IMR-90 (cell line): ENCODE measurements at regions not wholly inside any gene's neighbourhood (a gene's known extent, or its start where the extent isn't known, plus 50 kb on each side); places are given as distances from the start of the nearest gene placed in this dataset.

Source experiments
- ATAC-seq: fragments of 200-7000 bp; cut with Tn5 transposase; 2 replicates; pipeline ENCODE4 v1.9.1; 2020; ENCODE audit warnings: low read depth, mild to moderate bottlenecking, moderate library complexity
- BruUV-seq: library from RNA; stranded (reverse); fragments of 400-500 nt; replicated peaks from 2 replicates; lab custom pipeline; 2021; lab: Mats Ljungman, UMichigan
- CTCF ChIA-PET: fragments of 300-600 bp; formaldehyde crosslinking; extraction: SDS; loops from one replicate; lab custom pipeline; 2021; ENCODE audit warnings: antibody characterized with exemption; lab: Yijun Ruan, JAX
- POLR2A ChIA-PET: fragments of 300-600 bp; sonication (Branson Sonifier 250); formaldehyde crosslinking; loops from one replicate; lab custom pipeline; 2022; ENCODE audit warnings: antibody characterized with exemption; ENCODE audit not compliant: unreplicated experiment; lab: Charles Lee
- DNase-seq: peaks from one replicate; pipeline ENCODE4 v3.0.0; 2013
- H2AFZ ChIP-seq: replicated peaks from 2 replicates; pipeline ENCODE3; 2013; ENCODE audit warnings: low read length, mild to moderate bottlenecking; ENCODE audit not compliant: poor library complexity
- H2AK5ac ChIP-seq: 2 replicates; pipeline ENCODE4 v1.6.1; 2013; ENCODE audit warnings: low read depth, low read length, inconsistent platforms
- H2AK9ac ChIP-seq: replicated peaks from 2 replicates; pipeline ENCODE3; 2013; ENCODE audit warnings: mild to moderate bottlenecking, low read depth, low read length, moderate library complexity; ENCODE audit not compliant: poor library complexity
- H2BK120ac ChIP-seq: 2 replicates; pipeline ENCODE4 v1.6.1; 2013; ENCODE audit warnings: low read depth, low read length, inconsistent platforms
- H2BK15ac ChIP-seq: 3 replicates; pipeline ENCODE4 v1.6.1; 2013; ENCODE audit warnings: low read depth, low read length, inconsistent platforms
- H2BK20ac ChIP-seq: 2 replicates; pipeline ENCODE4 v1.6.1; 2013; ENCODE audit warnings: low read depth, mild to moderate bottlenecking, inconsistent platforms, low read length, moderate library complexity
- H2BK5ac ChIP-seq: 2 replicates; pipeline ENCODE4 v1.6.1; 2013; ENCODE audit warnings: mild to moderate bottlenecking, low read depth, low read length, inconsistent platforms; ENCODE audit not compliant: poor library complexity, severe bottlenecking
- H3K14ac ChIP-seq: replicated peaks from 2 replicates; pipeline ENCODE4 v1.6.1; 2013; ENCODE audit warnings: low read depth, low read length, inconsistent platforms
- H3K18ac ChIP-seq: 2 replicates; pipeline ENCODE4 v1.6.1; 2013; ENCODE audit warnings: low read depth, low read length, control low read depth
- H3K23ac ChIP-seq: 2 replicates; pipeline ENCODE4 v1.6.1; 2013; ENCODE audit warnings: low read depth, low read length, inconsistent platforms
- H3K27ac ChIP-seq: 2 replicates; pipeline ENCODE4 v1.5.1; 2013; ENCODE audit warnings: mild to moderate bottlenecking, control low read depth, low read length; ENCODE audit not compliant: insufficient read depth
- H3K27me3 ChIP-seq: 2 replicates; pipeline ENCODE4 v1.6.1; 2013; ENCODE audit warnings: low read length; ENCODE audit not compliant: control insufficient read depth, insufficient read depth
- H3K36me3 ChIP-seq: 2 replicates; pipeline ENCODE4 v1.6.1; 2013; ENCODE audit warnings: low read length, mixed read lengths; ENCODE audit not compliant: control insufficient read depth, insufficient read depth
- H3K4ac ChIP-seq: 2 replicates; pipeline ENCODE4 v1.6.1; 2013; ENCODE audit warnings: low read depth, low read length, inconsistent platforms
- H3K4me1 ChIP-seq: 2 replicates; pipeline ENCODE4 v1.6.1; 2013; ENCODE audit warnings: low read length, mixed read lengths; ENCODE audit not compliant: control insufficient read depth, insufficient read depth
- H3K4me2 ChIP-seq: 2 replicates; pipeline ENCODE4 v1.6.1; 2013; ENCODE audit warnings: low read depth, mild to moderate bottlenecking, control low read depth, low read length, moderate library complexity
- H3K4me3 ChIP-seq: 2 replicates; pipeline ENCODE4 v1.5.1; 2013; ENCODE audit warnings: low read depth, mild to moderate bottlenecking, control low read depth, low read length, moderate library complexity; ENCODE audit not compliant: insufficient read depth
- H3K56ac ChIP-seq: 2 replicates; pipeline ENCODE4 v1.6.1; 2013; ENCODE audit warnings: low read length, inconsistent platforms; ENCODE audit not compliant: insufficient read depth; ENCODE audit errors: extremely low read depth
- H3K79me1 ChIP-seq, 2 experiments: 2 replicates each; pipeline ENCODE4 v1.6.1; 2013; ENCODE audit warnings: low read length in 2 of 2, inconsistent platforms in 1 of 2, low read depth in 1 of 2
- H3K9ac ChIP-seq: 2 replicates; pipeline ENCODE4 v1.6.1; 2013; ENCODE audit warnings: low read depth, low read length, control low read depth
- H3K9me1 ChIP-seq: 2 replicates; pipeline ENCODE4 v1.6.1; 2013; ENCODE audit warnings: low read length, inconsistent platforms; ENCODE audit not compliant: insufficient read depth
- H3K9me3 ChIP-seq: 2 replicates; pipeline ENCODE4 v1.6.1; 2013; ENCODE audit warnings: low read length; ENCODE audit not compliant: control insufficient read depth, insufficient read depth
- H4K20me1 ChIP-seq: 2 replicates; pipeline ENCODE4 v1.6.1; 2013; ENCODE audit warnings: low read length, inconsistent platforms; ENCODE audit not compliant: insufficient read depth
- H4K5ac ChIP-seq: 2 replicates; pipeline ENCODE4 v1.6.1; 2013; ENCODE audit warnings: mild to moderate bottlenecking, low read depth, low read length, control low read depth
- H4K8ac ChIP-seq, 2 experiments: 2 replicates each; pipeline ENCODE4 v1.6.1; 2013; ENCODE audit warnings: low read depth in 2 of 2, low read length in 2 of 2, control low read depth in 1 of 2, inconsistent platforms in 1 of 2
- H4K91ac ChIP-seq: 2 replicates; pipeline ENCODE4 v1.6.1; 2013; ENCODE audit warnings: low read depth, low read length, inconsistent platforms; ENCODE audit not compliant: insufficient read depth
- BHLHE40 ChIP-seq: fragments of 150-350 bp; IDR thresholded peaks from 2 replicates; pipeline ENCODE4 v1.6.1; 2016; ENCODE audit warnings: mild to moderate bottlenecking, low read depth, low read length
- CEBPB ChIP-seq: IDR thresholded peaks from 2 replicates; pipeline ENCODE4 v1.6.1; 2012; ENCODE audit warnings: low read depth, low read length, improper control_type of control experiment
- CHD1 ChIP-seq: IDR thresholded peaks from 2 replicates; pipeline ENCODE4 v1.6.1; 2012; ENCODE audit warnings: low read depth, low read length, improper control_type of control experiment
- FOS ChIP-seq: fragments of 150-350 bp; IDR thresholded peaks from 2 replicates; pipeline ENCODE4 v1.6.1; 2016; ENCODE audit warnings: low read depth, low read length
- MAZ ChIP-seq: IDR thresholded peaks from 2 replicates; pipeline ENCODE4 v1.6.1; 2012; ENCODE audit warnings: low read depth, mild to moderate bottlenecking, low read length, improper control_type of control experiment, moderate library complexity, borderline replicate concordance
- NFE2L2 ChIP-seq: fragments of 150-350 bp; IDR thresholded peaks from 2 replicates; pipeline ENCODE4 v1.6.1; 2016; ENCODE audit warnings: low read depth, mild to moderate bottlenecking, low read length
- RAD21 ChIP-seq: IDR thresholded peaks from 2 replicates; pipeline ENCODE4 v1.6.1; 2012; ENCODE audit warnings: low read length, improper control_type of control experiment
- RFX5 ChIP-seq: IDR thresholded peaks from 2 replicates; pipeline ENCODE4 v1.8.0; 2012; ENCODE audit warnings: low read depth, mild to moderate bottlenecking, low read length, moderate library complexity
- WGBS, 2 experiments: methylation state at CpG; one replicate each; pipeline versions ENCODE4 v1.1.5 to v1.1.7; 2013; ENCODE audit warnings: missing lambda C conversion rate in 2 of 2; ENCODE audit not compliant: insufficient read length in 1 of 2; ENCODE audit errors: extremely low coverage in 2 of 2; 5-methylcytosine and 5-hydroxymethylcytosine counted together
- dilution Hi-C: fragments of 300-500 bp; cut with HindIII; formaldehyde crosslinking; loops from one replicate; pipeline ENCODE4 v1.14.3; 2018; ENCODE audit warnings: low sequenced_read_pairs; ENCODE audit not compliant: unreplicated experiment
- in situ Hi-C: fragments of 300-500 bp; cut with MboI; formaldehyde crosslinking; loops from 3 replicates; pipeline ENCODE4 v1.14.3; 2019; ENCODE audit warnings: low sequenced_read_pairs, inconsistent platforms, mixed read lengths
- intact Hi-C: fragments of 100-400 bp; cut with micrococcal nuclease; formaldehyde crosslinking; loops from 2 replicates; pipeline ENCODE4 v1.10.0; 2022
- TF ChIP-seq, protein P1 (sequence below): fragments of 150-350 bp; IDR thresholded peaks from 2 replicates; pipeline ENCODE4 v1.6.1; 2016; ENCODE audit warnings: low read depth, mild to moderate bottlenecking, low read length, moderate library complexity, borderline replicate concordance

DNA sequence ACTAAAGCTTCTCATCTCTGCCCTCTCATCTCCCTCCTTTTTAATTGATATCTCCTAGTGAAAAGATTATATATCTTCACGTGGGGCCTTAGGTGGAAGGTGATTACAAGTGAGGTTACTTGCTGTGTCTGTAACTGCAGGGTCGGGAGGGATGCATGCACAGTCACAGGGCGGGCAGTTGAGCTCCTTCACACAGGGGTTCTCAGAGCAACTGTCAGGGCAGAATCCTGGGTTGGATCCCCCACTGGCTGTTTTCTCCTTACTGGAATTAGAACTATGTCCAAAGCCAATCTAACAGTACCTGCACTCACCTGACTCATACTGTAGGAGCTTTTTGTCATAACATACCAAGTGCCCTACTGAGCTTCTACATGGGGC, 141.1 kb downstream of the AASDH start:
- WGBS, 2 experiments = no CpG with 5 or more reads among the region's 3 CpGs
- no peaks in the 10 kb centered on the region for H3K9me1 ChIP-seq
- H2AFZ ChIP-seq = no peak overlapping the region
- H3K9ac ChIP-seq = no peak overlapping the region
- H3K27ac ChIP-seq = no peak overlapping the region
- H2AK9ac ChIP-seq = no peak overlapping the region
- POLR2A ChIA-PET = no interaction called here
- in situ Hi-C loops = no loop called here
- H3K36me3 ChIP-seq = no peaks in the 10 kb centered on the region
- no peak overlapping the region for H2BK15ac ChIP-seq
- H4K20me1 ChIP-seq = no peaks in the 10 kb centered on the region
- H3K9me3 ChIP-seq = no peaks in the 10 kb centered on the region
- no peaks in the 10 kb centered on the region; the same call in none of the 2 replicates for H3K27me3 ChIP-seq
- dilution Hi-C loops = no loop called here
- ATAC-seq = no peak
- no peak overlapping the region for H3K14ac ChIP-seq
- intact Hi-C loops = no loop called here
- H2BK120ac ChIP-seq = no peak overlapping the region
- H2BK5ac ChIP-seq = no peak overlapping the region
- H3K4me2 ChIP-seq = no peak overlapping the region
- H3K23ac ChIP-seq = no peak overlapping the region
- TF ChIP-seq BHLHE40 (no peak), CHD1 (no peak), RAD21 (no peak), FOS (no peak), NFE2L2 (no peak), MAZ (no peak), CEBPB (no peak), RFX5 (no peak)
- TF ChIP-seq, protein P1, sequence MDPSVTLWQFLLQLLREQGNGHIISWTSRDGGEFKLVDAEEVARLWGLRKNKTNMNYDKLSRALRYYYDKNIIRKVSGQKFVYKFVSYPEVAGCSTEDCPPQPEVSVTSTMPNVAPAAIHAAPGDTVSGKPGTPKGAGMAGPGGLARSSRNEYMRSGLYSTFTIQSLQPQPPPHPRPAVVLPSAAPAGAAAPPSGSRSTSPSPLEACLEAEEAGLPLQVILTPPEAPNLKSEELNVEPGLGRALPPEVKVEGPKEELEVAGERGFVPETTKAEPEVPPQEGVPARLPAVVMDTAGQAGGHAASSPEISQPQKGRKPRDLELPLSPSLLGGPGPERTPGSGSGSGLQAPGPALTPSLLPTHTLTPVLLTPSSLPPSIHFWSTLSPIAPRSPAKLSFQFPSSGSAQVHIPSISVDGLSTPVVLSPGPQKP = no peak
- H3K56ac ChIP-seq = no peak overlapping the region
- DNase-seq = no peak
- no peaks in the 10 kb centered on the region for H3K4me1 ChIP-seq
- H4K5ac ChIP-seq = no peak overlapping the region
- H3K79me1 ChIP-seq = no peaks in the 10 kb centered on the region
- H2BK20ac ChIP-seq = no peak overlapping the region
- no peak overlapping the region for H4K8ac ChIP-seq
- CTCF ChIA-PET = no interaction called here
- H3K18ac ChIP-seq = no peak overlapping the region
- H3K4ac ChIP-seq = no peak overlapping the region
- H4K91ac ChIP-seq = no peak overlapping the region
- no peak overlapping the region for H2AK5ac ChIP-seq
- no TSS peak for BruUV-seq
- no peak overlapping the region for H3K4me3 ChIP-seq
